ENCODE measurements at regions not wholly inside any gene's neighbourhood (a gene's known extent, or its start where the extent isn't known, plus 50 kb on each side); places are given as distances from the start of the nearest gene placed in this dataset.

GRCh38 chr5:52692039-52692438 is 95.7 kb upstream of the ITGA1 start:
- TF ChIP-seq CTCF (IDR thresholded peaks at IDR 0.05): no peak
- TF ChIP-seq POLR2A (IDR thresholded peaks at IDR 0.05): no peak

Data from uterus (tissue), 2 donors.